SH-SY5Y (cell line): ENCODE measurements at regions not wholly inside any gene's neighbourhood (a gene's known extent, or its start where the extent isn't known, plus 50 kb on each side); places are given as distances from the start of the nearest gene placed in this dataset.

ENCODE experiments used
- GATA2 ChIP-seq: IDR thresholded peaks from 2 replicates; pipeline ENCODE4 v1.6.1; 2011; ENCODE audit warnings: mild to moderate bottlenecking, low read depth, low read length
- GATA3 ChIP-seq: IDR thresholded peaks from 2 replicates; pipeline ENCODE4 v1.6.1; 2011; ENCODE audit warnings: low read depth, mild to moderate bottlenecking, low read length, moderate library complexity

DNA sequence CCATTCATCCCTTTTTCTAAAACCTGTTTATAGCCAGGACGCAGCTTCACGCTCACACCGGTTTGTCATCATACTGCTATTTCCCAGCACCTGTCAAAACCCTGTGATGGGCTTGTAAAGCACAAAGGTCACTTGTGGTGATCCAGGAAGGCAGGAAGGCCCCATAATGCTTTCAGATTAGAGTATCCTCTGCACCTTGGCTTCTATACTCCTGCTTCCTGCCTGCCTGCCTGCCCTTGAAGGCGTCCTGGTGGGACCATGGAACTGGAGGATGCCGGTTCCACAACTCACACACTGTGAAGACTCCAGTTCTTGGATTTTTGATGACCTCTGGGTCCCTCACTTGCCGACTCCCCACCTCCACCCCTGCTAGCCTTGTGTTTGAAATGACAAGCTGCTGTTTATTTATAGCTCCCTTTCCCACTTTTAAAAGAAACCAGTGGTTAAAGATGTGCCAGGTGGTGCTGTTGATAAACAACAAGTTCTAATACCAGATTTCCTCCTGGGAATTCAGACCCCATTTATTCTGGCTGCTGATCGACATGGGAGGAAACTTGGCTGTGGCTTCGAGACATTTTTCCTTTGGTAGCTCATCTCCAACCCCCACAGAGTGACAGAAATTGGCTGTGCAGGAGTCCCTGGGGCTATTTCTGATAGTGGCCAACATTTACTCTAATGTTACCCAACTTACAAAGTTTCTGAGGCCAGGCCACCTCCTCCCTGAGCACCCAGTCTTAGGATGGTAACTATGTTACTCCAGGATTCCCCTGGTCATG, 211.5 kb downstream of the KDR start:
- TF ChIP-seq GATA3 (no peak), GATA2 (no peak)
